ENCODE measurements at regions not wholly inside any gene's neighbourhood (a gene's known extent, or its start where the extent isn't known, plus 50 kb on each side); places are given as distances from the start of the nearest gene placed in this dataset.

DNA sequence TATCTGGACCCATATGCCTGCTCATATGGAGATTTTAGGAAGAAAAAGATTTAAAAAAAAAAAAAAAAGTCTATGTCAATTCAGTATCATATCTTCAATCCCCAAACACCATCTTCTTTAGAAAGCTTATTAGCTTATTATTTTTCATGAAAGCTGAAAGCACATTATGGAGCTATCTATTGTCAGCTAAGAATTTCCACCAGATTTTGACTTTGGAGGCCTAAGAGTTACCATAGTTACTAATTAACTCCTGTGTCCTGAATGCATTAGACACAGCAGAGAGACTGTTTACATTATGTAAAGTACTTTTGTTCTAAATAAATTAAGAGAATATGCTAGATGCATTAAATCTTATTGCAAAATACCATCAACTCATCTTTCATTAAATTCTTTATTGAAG, 255.5 kb upstream of the NRSN1 start:
- DNase-seq (ENCODE audit: low read depth) (no peak), FAIRE-seq (no peak)
- TF ChIP-seq, protein P1, sequence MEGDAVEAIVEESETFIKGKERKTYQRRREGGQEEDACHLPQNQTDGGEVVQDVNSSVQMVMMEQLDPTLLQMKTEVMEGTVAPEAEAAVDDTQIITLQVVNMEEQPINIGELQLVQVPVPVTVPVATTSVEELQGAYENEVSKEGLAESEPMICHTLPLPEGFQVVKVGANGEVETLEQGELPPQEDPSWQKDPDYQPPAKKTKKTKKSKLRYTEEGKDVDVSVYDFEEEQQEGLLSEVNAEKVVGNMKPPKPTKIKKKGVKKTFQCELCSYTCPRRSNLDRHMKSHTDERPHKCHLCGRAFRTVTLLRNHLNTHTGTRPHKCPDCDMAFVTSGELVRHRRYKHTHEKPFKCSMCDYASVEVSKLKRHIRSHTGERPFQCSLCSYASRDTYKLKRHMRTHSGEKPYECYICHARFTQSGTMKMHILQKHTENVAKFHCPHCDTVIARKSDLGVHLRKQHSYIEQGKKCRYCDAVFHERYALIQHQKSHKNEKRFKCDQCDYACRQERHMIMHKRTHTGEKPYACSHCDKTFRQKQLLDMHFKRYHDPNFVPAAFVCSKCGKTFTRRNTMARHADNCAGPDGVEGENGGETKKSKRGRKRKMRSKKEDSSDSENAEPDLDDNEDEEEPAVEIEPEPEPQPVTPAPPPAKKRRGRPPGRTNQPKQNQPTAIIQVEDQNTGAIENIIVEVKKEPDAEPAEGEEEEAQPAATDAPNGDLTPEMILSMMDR (IDR thresholded peaks at IDR 0.05; ENCODE audit: insufficient read depth, low read length, severe bottlenecking): no peak

DNA sequence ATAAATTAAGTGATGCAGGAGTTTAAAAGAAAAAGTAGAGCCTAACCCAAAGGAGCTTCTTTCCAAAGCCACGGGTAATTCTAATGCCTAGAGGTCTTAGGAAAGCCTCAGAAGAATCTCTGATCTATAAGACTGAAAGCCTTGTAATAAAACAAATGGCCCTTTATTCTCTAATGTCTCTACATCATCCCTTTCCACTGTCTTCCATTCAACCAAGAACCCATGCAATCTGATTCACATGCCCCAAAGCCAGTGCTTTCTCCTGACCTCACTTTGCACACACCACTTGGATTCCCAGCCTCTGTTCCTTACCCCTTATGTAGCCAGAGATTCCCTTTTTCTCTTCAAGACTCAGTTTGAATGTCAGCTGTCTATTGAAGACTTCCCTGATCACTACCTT, 252.9 kb upstream of the NRSN1 start:
- Histone ChIP-seq H3K36me3 (ENCODE audit: control insufficient read depth, insufficient read depth, low read length) (no peaks in the 10 kb centered on the region), H3K27me3 (ENCODE audit: control insufficient read depth, insufficient read depth, low read length) (no peaks in the 10 kb centered on the region)
- no peak for FAIRE-seq

More for the DNA sequence above, 255.5 kb upstream of the NRSN1 start:
- Histone ChIP-seq H3K4me3 (ENCODE audit: low read depth, low read length) (no peak overlapping the region), H3K27me3 (ENCODE audit: control insufficient read depth, insufficient read depth, low read length) (no peaks in the 10 kb centered on the region), H3K36me3 (ENCODE audit: control insufficient read depth, insufficient read depth, low read length) (no peaks in the 10 kb centered on the region)

DNA sequence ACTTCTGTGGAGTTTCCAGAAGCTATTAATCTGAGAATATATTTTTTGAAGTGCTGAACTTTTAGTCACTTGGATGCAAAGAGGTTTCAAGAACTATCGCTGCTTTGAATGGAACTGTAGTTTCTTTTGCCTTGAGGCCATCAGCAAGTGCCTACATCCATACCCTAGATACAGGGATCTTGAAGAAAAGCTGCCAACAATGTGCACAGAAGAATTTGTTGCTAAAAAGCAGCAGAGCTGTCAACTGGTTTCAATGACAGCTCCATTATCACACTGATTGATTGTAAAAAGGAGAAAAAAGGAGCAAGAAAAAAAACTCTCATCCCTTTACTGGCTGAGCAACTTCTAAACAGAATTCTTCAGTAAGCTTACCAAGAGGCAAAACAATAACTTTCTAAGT, 251.0 kb upstream of the NRSN1 start:
- no peaks in the 10 kb centered on the region for H3K27me3 ChIP-seq (ENCODE audit: control insufficient read depth, insufficient read depth, low read length)

More for the DNA sequence above, 252.9 kb upstream of the NRSN1 start:
- TF ChIP-seq, protein P1 (IDR thresholded peaks at IDR 0.05; ENCODE audit: insufficient read depth, low read length, severe bottlenecking): no peak
- no peak overlapping the region for H3K4me3 ChIP-seq (ENCODE audit: low read depth, low read length)
- no peak for DNase-seq (ENCODE audit: low read depth)

DNA sequence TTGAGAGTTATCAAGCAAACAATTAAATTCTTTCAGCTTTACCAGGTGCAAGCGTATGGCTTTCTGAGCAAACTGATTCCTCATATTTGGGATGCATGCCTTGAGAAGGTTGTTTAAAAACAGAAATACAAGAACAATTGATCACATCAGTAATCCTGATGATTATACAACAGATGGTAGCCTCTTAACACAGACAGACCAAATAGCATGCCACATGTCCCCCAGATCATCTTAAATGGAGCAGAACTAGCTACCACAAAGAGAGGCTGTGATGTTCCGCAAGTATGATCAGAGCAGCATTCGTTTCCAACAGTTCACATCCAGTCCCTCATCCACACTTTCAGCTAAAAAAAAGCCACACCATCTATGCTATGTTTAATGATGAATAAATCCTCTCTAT, 246.2 kb upstream of the NRSN1 start:
- FAIRE-seq (no peak), DNase-seq (ENCODE audit: low read depth) (no peak)
- no peak overlapping the region for H3K4me3 ChIP-seq (ENCODE audit: low read depth, low read length)
- TF ChIP-seq, protein P1 (IDR thresholded peaks at IDR 0.05; ENCODE audit: insufficient read depth, low read length, severe bottlenecking): no peak
- H3K36me3 ChIP-seq (ENCODE audit: control insufficient read depth, insufficient read depth, low read length): no peaks in the 10 kb centered on the region
- H3K27me3 ChIP-seq (ENCODE audit: control insufficient read depth, insufficient read depth, low read length): no peaks in the 10 kb centered on the region

More for the DNA sequence above, 251.0 kb upstream of the NRSN1 start:
- no peak for FAIRE-seq
- DNase-seq (ENCODE audit: low read depth): no peak
- TF ChIP-seq, protein P1 (IDR thresholded peaks at IDR 0.05; ENCODE audit: insufficient read depth, low read length, severe bottlenecking): no peak
- H3K4me3 ChIP-seq (ENCODE audit: low read depth, low read length): no peak overlapping the region
- H3K36me3 ChIP-seq (ENCODE audit: control insufficient read depth, insufficient read depth, low read length): no peaks in the 10 kb centered on the region

DNA sequence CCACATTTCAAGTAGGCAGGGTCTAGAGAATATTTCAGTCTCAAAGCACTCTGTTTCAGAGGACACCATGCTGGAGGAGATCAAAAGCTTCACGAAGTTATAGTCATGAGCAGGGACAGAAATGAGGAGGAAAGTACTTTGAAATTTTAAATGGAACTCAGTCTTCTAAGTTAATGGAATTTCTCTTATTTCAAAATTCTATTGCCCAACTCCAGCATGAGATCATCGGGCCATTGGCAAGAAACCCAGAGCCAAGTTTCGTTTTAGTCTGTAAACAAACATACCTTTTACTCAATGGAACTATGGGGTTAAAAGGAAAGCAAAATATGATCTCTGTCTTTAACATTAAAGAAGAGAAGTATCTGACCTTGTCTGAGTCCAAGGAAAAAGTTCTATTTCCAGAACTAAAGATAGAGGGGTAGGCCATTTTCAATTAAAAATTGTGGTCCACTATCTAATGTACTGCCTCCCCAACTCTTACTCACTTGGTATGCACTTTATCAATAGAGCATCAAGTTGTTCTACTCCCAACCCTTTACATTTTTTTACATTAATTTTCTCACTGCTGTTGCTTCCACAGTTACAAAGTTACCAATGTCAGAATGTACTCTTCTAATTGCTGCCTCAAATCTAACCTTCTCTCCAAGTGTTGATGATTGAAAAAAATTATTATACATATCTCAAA, 235.3 kb upstream of the NRSN1 start:
- DNase-seq (ENCODE audit: low read depth) (peak; percentile 76), FAIRE-seq (no peak)
- TF ChIP-seq, protein P1 (IDR thresholded peaks at IDR 0.05; ENCODE audit: insufficient read depth, low read length, severe bottlenecking): no peak
- Histone ChIP-seq H3K27me3 (ENCODE audit: control insufficient read depth, insufficient read depth, low read length) (no peaks in the 10 kb centered on the region), H3K4me3 (ENCODE audit: low read depth, low read length) (no peak overlapping the region), H3K36me3 (ENCODE audit: control insufficient read depth, insufficient read depth, low read length) (no peaks in the 10 kb centered on the region)

Data from bronchial epithelial cell (primary cell).